ENCODE measurements at regions not wholly inside any gene's neighbourhood (a gene's known extent, or its start where the extent isn't known, plus 50 kb on each side); places are given as distances from the start of the nearest gene placed in this dataset.

- no peak overlapping the region for H3K4me3 ChIP-seq
- H3K4me1 ChIP-seq: no peaks in the 10 kb centered on the region
- DNase-seq: no peak
- TF ChIP-seq POLR2A (IDR thresholded peaks at IDR 0.05) (no peak), CTCF (IDR thresholded peaks at IDR 0.05) (no peak)
- no peaks in the 10 kb centered on the region for H3K36me3 ChIP-seq
- no peaks in the 10 kb centered on the region for H3K27me3 ChIP-seq
- no peak overlapping the region for H3K27ac ChIP-seq
- H3K9me3 ChIP-seq: no peaks in the 10 kb centered on the region
Measured at GRCh38 chr12:24361877-24362580, 412.6 kb upstream of the SOX5 start.

- Histone ChIP-seq H3K36me3 (no peaks in the 10 kb centered on the region), H3K27ac (no peak overlapping the region), H3K4me3 (no peak overlapping the region), H3K4me1 (no peaks in the 10 kb centered on the region), H3K9me3 (no peaks in the 10 kb centered on the region), H3K27me3 (no peaks in the 10 kb centered on the region)
- no peak for DNase-seq
- TF ChIP-seq POLR2A (IDR thresholded peaks at IDR 0.05): no peak
Measured at GRCh38 chr12:24360907-24361306, 411.4 kb upstream of the SOX5 start.

DNA sequence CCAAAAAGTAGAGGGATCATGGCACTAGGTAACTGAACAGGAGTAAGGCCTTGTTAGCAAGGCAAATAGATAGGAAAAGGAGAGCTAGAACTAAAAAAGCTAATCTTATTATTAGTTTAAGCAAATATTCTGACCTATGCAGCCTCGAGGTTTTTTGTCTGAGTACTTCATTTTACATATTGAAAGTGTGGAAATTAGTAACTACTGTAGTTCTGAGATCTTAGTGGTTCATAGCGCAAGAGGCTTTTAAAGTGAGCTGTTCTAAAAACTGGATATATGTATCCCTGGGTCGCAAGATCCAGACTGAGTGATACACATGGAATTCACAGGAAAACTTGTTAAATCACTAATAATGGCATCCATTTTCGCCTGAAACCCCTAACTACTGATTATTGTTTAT lies 411.0 kb upstream of the SOX5 start:
- H3K4me3 ChIP-seq: no peak overlapping the region
- H3K27ac ChIP-seq: no peak overlapping the region
- DNase-seq: no peak
- H3K9me3 ChIP-seq: no peaks in the 10 kb centered on the region
- H3K36me3 ChIP-seq: no peaks in the 10 kb centered on the region
- H3K4me1 ChIP-seq: no peaks in the 10 kb centered on the region
- TF ChIP-seq CTCF (IDR thresholded peaks at IDR 0.05) (no peak), POLR2A (IDR thresholded peaks at IDR 0.05) (no peak)
- H3K27me3 ChIP-seq: no peaks in the 10 kb centered on the region

DNA sequence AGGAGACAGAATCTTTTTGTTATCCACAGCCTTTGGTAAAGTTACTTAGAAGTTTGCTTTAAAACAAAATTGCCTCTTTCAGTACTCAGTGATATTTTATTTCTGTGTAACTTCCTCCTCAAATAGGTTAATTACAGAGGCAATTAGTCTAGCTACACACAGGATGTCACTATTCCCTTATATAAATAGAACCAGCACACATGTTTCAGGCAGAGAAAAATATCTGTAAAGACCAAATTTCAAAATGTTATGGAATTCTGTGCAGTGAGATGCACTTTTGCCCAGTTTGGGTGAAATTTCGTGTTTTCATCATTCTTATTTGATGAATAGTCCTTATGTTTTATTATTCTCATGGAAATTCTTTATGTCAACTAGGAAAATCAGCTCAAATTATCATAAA lies 410.6 kb upstream of the SOX5 start:
- no peak for TF ChIP-seq CTCF (IDR thresholded peaks at IDR 0.05)
- no peak for TF ChIP-seq POLR2A (IDR thresholded peaks at IDR 0.05)
- no peak for DNase-seq
- H3K4me1 ChIP-seq: no peaks in the 10 kb centered on the region
- H3K9me3 ChIP-seq: no peaks in the 10 kb centered on the region
- no peaks in the 10 kb centered on the region for H3K36me3 ChIP-seq
- no peak overlapping the region for H3K4me3 ChIP-seq
- no peak overlapping the region for H3K27ac ChIP-seq
- no peaks in the 10 kb centered on the region for H3K27me3 ChIP-seq

GRCh38 chr12:24359418-24359817 lies 409.9 kb upstream of the SOX5 start:
- H3K27me3 ChIP-seq: no peaks in the 10 kb centered on the region
- no peak overlapping the region for H3K4me3 ChIP-seq
- H3K36me3 ChIP-seq: no peaks in the 10 kb centered on the region
- no peak for TF ChIP-seq POLR2A (IDR thresholded peaks at IDR 0.05)
- no peak for TF ChIP-seq CTCF (IDR thresholded peaks at IDR 0.05)
- H3K9me3 ChIP-seq: no peaks in the 10 kb centered on the region
- H3K27ac ChIP-seq: no peak overlapping the region
- no peaks in the 10 kb centered on the region for H3K4me1 ChIP-seq
- no peak for DNase-seq

DNA sequence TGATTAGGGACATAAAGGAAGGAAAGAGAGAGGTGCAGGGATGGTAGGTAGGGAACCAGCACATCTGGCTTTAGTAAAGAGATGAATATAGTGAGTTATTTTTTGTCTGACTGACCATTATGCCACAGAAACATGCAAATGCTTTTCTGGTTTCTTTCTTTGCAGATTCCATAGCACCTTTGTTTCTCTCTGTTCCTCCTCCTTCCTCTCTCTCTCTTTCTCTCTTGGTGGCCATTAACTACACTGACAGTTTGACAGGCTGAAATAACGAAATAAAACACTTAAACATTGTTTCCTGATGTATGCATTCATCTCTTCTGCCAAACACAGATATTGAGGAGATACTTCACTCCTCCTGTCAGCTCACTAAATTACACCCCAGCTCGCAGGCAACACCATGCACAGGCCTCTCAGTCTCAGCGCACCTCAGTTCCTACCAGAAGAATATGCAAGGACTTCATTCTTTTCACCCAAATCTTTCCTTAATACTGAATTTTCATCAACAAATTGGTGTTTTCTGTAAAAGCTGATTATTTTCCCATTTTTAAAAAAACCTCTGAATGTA lies 406.9 kb upstream of the SOX5 start:
- no peaks in the 10 kb centered on the region for H3K36me3 ChIP-seq
- no peaks in the 10 kb centered on the region for H3K27me3 ChIP-seq
- no peaks in the 10 kb centered on the region for H3K9me3 ChIP-seq
- no peaks in the 10 kb centered on the region for H3K4me1 ChIP-seq
- H3K27ac ChIP-seq: no peak overlapping the region
- TF ChIP-seq CTCF (IDR thresholded peaks at IDR 0.05) (no peak), POLR2A (IDR thresholded peaks at IDR 0.05) (no peak)
- H3K4me3 ChIP-seq: no peak overlapping the region
- no peak for DNase-seq
